Thymus (tissue), 11 donors: ENCODE measurements at regions not wholly inside any gene's neighbourhood (a gene's known extent, or its start where the extent isn't known, plus 50 kb on each side); places are given as distances from the start of the nearest gene placed in this dataset.
"Not testable (repeated sequence)": the region's sequence is repeated elsewhere in the genome, so short reads cannot be mapped to it uniquely, and the experiment has no call there.

Source experiments
- DNase-seq, 9 donors: peaks; one replicate each; pipeline ENCODE4 v3.0.0-alpha.2; 2013; ENCODE audit warnings: low spot score in 9 of 9, low read depth in 6 of 9, missing footprints in 1 of 9
- H3K27ac ChIP-seq, 2 donors: one replicate each; pipeline ENCODE4 v1.5.1; 2013; ENCODE audit warnings: control low read depth in 1 of 2, low read depth in 1 of 2, low read length in 1 of 2, mild to moderate bottlenecking in 1 of 2, moderate library complexity in 1 of 2
- H3K27me3 ChIP-seq, 2 donors: one replicate each; pipeline ENCODE4 v1.5.1; 2013; ENCODE audit warnings: low read length in 1 of 2; ENCODE audit not compliant: control insufficient read depth in 2 of 2, insufficient read depth in 1 of 2
- H3K36me3 ChIP-seq, 2 donors: one replicate each; pipeline ENCODE4 v1.5.1; 2013; ENCODE audit warnings: low read length in 1 of 2, mild to moderate bottlenecking in 1 of 2, moderate library complexity in 1 of 2; ENCODE audit not compliant: control insufficient read depth in 2 of 2, insufficient read depth in 2 of 2
- H3K4me1 ChIP-seq, 2 donors: one replicate each; pipeline ENCODE4 v1.5.1; 2013; ENCODE audit warnings: low read length in 2 of 2; ENCODE audit not compliant: control insufficient read depth in 2 of 2, insufficient read depth in 2 of 2
- H3K4me3 ChIP-seq, 2 donors: one replicate each; pipeline ENCODE4 v1.5.1; 2013; ENCODE audit warnings: low read length in 2 of 2, control low read depth in 1 of 2, mild to moderate bottlenecking in 1 of 2
- H3K9me3 ChIP-seq, 2 donors: one replicate each; pipeline ENCODE4 v1.5.1; 2013; ENCODE audit warnings: low read length in 1 of 2, mild to moderate bottlenecking in 1 of 2; ENCODE audit not compliant: control insufficient read depth in 2 of 2, insufficient read depth in 1 of 2
- WGBS: extraction: QIAGEN DNeasy Blood & Tissue Kit; methylation state at CpG from one replicate; pipeline ENCODE4 v1.1.7; 2013; 5-methylcytosine and 5-hydroxymethylcytosine counted together
- donor health status: healthy.

DNA sequence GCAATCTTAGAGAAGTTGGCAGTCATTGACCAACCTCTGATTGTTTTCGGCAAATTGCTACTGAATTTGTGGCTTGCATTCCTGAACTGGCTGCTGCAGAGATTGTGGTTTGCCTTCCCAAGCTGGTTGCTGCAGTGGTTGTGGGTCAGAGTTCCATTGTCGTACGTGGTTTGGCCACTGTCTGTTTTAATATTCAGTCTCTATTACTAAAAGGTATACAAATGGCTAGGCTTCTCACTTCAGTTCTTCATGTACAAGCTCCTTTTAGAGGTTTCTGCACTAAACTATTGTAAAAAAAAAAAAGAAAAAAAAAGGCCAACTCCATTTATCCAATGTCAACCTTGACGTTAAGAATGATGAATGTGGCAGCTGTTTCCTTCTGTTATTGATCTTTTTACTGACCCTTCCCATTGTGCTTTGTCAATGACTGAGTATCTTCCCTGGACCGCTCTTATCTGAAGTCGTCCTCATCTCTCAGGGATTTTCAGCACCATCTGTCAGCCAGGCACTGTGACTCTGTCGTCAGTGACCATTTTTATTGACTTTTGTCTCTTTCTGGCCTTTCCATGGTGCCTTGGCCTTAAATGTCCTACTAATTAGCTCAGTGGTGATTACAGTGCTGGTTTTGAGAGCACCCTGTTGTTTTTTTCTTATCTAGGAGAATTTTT lies 140.6 kb upstream of the ZNF658 start:
- H3K27ac ChIP-seq, H3K4me3 ChIP-seq, H3K36me3 ChIP-seq, H3K9me3 ChIP-seq, DNase-seq, H3K27me3 ChIP-seq, H3K4me1 ChIP-seq: not testable (repeated sequence)
- WGBS: 12% methylated on average over 2 of the region's 7 CpGs

DNA sequence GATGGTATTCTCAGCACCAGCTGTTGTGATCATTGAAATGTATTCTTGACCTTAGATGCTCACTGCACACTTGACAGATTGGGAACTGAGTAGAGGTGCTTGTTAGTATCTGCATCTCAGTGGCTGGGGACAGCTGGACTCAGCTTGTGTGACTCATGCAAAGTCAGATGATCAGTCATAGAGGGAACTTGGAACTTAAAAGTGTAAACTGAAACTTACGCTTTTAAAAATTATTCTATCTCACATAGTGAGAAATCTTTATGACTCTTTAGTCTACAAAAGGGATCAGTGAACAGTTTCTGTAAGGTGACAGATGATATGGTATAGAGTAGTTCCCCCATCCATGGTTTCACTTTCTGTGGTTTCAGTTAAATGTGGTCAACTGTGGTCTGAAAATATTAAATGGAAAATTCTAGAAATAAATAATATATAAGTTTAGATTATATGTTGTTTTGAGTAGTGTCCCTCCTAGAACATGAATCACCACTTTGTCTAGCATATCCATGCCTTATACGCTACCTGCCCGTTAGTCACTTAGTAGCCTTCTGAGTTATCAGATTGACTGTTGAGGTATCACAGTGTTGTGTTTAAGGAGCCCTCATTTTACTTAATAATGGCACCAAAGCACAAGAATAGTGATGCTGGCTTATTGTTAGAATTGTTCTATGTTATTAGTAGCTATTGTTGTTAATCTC lies 135.6 kb upstream of the ZNF658 start:
- not testable (repeated sequence) for H3K36me3 ChIP-seq, DNase-seq, H3K27ac ChIP-seq, H3K9me3 ChIP-seq, H3K4me3 ChIP-seq, H3K4me1 ChIP-seq, H3K27me3 ChIP-seq
- WGBS: no CpG with 5 or more reads among the region's 3 CpGs

DNA sequence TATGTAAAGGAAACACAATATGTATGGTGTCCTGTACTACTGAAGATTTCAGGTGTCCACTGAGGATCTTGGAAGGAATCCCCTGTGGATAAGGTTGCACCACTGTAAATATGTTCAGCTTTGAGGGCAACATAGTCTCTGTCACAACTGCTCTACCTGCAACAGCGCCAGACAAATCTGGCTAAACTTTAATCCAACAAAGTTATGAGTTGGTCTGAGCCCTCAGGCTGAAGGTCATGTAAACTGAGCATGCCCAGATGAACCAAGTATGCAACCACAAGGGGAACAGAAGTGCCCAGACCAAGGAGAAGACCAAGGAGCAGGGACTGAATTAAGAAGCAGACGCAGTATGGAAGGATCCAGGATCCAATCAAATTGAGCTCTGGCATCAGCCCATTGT lies 135.0 kb upstream of the ZNF658 start:
- H3K9me3 ChIP-seq, H3K4me3 ChIP-seq, H3K27me3 ChIP-seq, H3K27ac ChIP-seq, H3K36me3 ChIP-seq, DNase-seq, H3K4me1 ChIP-seq: not testable (repeated sequence)
- no CpG with 5 or more reads among the region's 2 CpGs for WGBS

GRCh38 chr9:66771504-66771903 lies 129.0 kb upstream of the ZNF658 start:
- WGBS: no CpG with 5 or more reads among the region's 2 CpGs
- not testable (repeated sequence) for H3K9me3 ChIP-seq, H3K27ac ChIP-seq, DNase-seq, H3K27me3 ChIP-seq, H3K4me3 ChIP-seq, H3K36me3 ChIP-seq, H3K4me1 ChIP-seq

DNA sequence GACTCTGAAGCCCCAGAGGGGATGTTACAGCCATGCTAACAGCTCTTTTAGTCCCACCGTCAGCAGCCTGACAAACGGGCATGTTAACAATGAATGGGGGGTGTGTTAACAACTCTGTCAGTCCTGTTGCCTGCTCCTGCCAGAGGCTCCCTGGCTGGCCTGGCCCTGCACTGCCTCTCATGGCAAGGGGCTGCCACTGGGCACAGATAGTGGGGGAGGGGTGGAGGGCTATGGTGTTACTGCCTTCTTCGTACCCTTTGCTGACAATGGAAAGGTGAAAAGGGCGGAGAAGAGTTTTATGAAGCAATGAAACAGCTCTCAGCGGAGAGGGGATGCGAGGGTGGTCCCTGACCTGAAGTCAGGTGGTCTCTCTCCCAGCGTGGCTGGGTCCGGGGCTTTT lies 125.9 kb upstream of the ZNF658 start:
- not testable (repeated sequence) for H3K36me3 ChIP-seq, H3K27ac ChIP-seq, H3K4me1 ChIP-seq, DNase-seq, H3K4me3 ChIP-seq, H3K9me3 ChIP-seq, H3K27me3 ChIP-seq
- 93% methylated on average over 6 of the region's 8 CpGs for WGBS

DNA sequence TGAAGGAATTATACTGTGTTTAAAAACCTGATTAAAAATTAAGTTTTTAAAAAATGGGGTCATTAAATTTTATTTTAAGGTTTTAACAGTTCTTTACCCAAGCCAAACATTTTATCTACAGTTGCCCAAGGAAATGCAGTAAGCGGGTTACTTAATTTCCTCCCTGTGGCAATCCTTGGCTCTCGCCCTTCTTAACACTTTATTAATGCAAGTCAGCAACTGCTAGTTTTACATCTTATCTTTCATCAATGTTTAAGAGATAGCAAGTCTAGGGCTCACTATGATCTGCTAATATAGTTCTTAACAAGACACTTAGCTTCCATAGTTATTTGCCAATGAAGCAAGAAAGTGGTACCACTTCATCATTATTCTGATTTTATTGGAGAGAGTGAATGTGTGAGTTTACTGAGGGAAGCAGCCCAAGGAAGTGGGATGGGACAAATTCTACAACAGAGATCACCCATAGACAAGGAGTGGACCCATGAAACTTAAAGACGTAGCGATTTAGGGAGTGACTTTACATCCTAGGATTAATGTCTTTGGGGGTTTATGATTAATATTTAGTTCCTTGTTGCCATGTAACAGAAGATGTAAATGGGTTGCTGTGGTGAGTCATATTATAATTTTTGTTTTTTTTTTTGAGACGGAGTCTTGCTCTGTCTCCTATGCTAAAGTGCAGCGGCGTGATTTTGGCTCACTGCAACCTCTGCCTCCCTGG lies 120.4 kb upstream of the ZNF658 start:
- not testable (repeated sequence) for H3K27me3 ChIP-seq, H3K9me3 ChIP-seq, H3K36me3 ChIP-seq, H3K27ac ChIP-seq, DNase-seq, H3K4me3 ChIP-seq, H3K4me1 ChIP-seq
- WGBS: no CpG with 5 or more reads among the region's 7 CpGs

DNA sequence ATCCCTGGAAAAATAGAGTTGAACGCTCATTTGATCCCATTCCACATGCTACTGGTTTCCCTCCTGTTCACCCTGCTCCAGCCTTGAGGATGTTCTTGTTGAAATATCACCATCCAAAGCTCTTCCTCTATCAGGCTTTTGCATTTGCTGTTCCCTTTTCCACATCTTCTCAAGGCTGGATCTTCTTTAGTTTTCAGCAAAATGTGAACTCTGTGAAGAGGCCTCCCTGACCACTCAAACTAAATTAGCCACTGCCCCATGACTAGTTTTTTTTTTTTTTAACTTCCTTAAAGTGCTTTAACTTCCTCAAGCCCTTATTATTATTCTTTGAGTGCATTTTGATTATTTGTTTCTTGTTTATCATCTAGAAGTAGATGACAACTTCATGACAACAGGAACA lies 119.3 kb upstream of the ZNF658 start:
- not testable (repeated sequence) for H3K36me3 ChIP-seq, H3K9me3 ChIP-seq, H3K27me3 ChIP-seq, DNase-seq, H3K27ac ChIP-seq, H3K4me3 ChIP-seq, H3K4me1 ChIP-seq
- 0% methylated on average over 1 of the region's 1 CpG for WGBS

DNA sequence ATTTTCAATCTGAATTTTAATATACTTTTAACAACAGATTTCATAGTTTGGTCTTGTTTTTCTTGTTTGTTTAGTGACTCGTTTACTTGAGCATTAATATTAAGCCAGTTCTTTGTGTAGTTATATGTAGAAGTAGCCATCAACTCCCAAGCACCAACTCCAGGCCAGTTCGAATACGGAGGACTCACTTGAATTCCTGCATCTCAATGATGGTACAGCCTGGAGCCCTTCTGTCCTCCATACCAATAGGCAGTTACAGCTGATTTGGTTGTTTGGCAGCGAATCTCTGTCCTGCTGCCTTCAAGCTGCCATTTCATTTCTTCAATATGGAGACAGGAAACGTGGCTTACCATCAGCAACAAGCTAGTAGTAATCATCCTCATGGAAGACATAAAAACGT lies 118.5 kb upstream of the ZNF658 start:
- DNase-seq, H3K27me3 ChIP-seq, H3K9me3 ChIP-seq, H3K4me1 ChIP-seq, H3K4me3 ChIP-seq, H3K27ac ChIP-seq, H3K36me3 ChIP-seq: not testable (repeated sequence)
- 81% methylated on average over 3 of the region's 6 CpGs for WGBS

- H3K27me3 ChIP-seq, DNase-seq, H3K4me1 ChIP-seq, H3K4me3 ChIP-seq, H3K36me3 ChIP-seq, H3K27ac ChIP-seq, H3K9me3 ChIP-seq: not testable (repeated sequence)
- WGBS: 83% methylated on average over 3 of the region's 3 CpGs
These were observed 114.9 kb upstream of the ZNF658 start for GRCh38 chr9:66785603-66786002.
